NB4 (cell line): ENCODE measurements at regions not wholly inside any gene's neighbourhood (a gene's known extent, or its start where the extent isn't known, plus 50 kb on each side); places are given as distances from the start of the nearest gene placed in this dataset.

Experiments used
- CTCF ChIP-seq: IDR thresholded peaks from one replicate; pipeline ENCODE4 v1.5.1; 2012; ENCODE audit warnings: low read depth, low read length
- MAX ChIP-seq: IDR thresholded peaks from 2 replicates; pipeline ENCODE4 v1.6.1; 2011; ENCODE audit warnings: low read depth, low read length
- MYC ChIP-seq: IDR thresholded peaks from 2 replicates; pipeline ENCODE4 v1.6.1; 2011; ENCODE audit warnings: low read depth, low read length
- POLR2A ChIP-seq: IDR thresholded peaks from 2 replicates; pipeline ENCODE4 v1.6.1; 2011; ENCODE audit warnings: mild to moderate bottlenecking; ENCODE audit not compliant: insufficient read length; ENCODE audit errors: extremely low read depth

- TF ChIP-seq CTCF = no peak
- no peak for TF ChIP-seq POLR2A
- TF ChIP-seq MAX = no peak
- TF ChIP-seq MYC = no peak
Measured at GRCh38 chr13:26155568-26155967, 66.5 kb downstream of the RNF6 start.
